CD4-positive, alpha-beta T cell (primary cell): ENCODE measurements at regions not wholly inside any gene's neighbourhood (a gene's known extent, or its start where the extent isn't known, plus 50 kb on each side); places are given as distances from the start of the nearest gene placed in this dataset.

Source experiments
- ATAC-seq: fragments of 200-7000 bp; cut with Tn5 transposase; one replicate; pipeline ENCODE4 v1.10.0; 2022; ENCODE audit warnings: mild to moderate bottlenecking; ENCODE audit not compliant: poor library complexity
- CTCF ChIA-PET: fragments of 350-600 bp; sonication (Branson Sonifier 250); formaldehyde crosslinking; loops from one replicate; lab custom pipeline; 2021; ENCODE audit warnings: antibody characterized with exemption, inconsistent platforms; lab: Charles Lee
- POLR2A ChIA-PET: fragments of 350-600 bp; sonication (Branson Sonifier 250); formaldehyde crosslinking; loops from one replicate; lab custom pipeline; 2021; ENCODE audit warnings: antibody characterized with exemption, inconsistent platforms; lab: Charles Lee
- DNase-seq, 14 experiments: peaks; one replicate each; pipeline ENCODE4 v3.0.0-alpha.2; 2013 to 2020; ENCODE audit warnings: mixed read lengths in 2 of 14
- H3K27ac ChIP-seq, 2 donors: one replicate each; pipeline versions ENCODE4 v1.5.1 to v1.7.0; 2013; ENCODE audit warnings: low read length in 2 of 2, low read depth in 1 of 2, mild to moderate bottlenecking in 1 of 2
- H3K27me3 ChIP-seq, 2 experiments: 1 replicate in 1 of 2; 2 replicates in 1 of 2; pipeline versions ENCODE4 v1.6.1 to v1.7.0; 2013; ENCODE audit warnings: low read length in 2 of 2, control low read depth in 1 of 2, mild to moderate bottlenecking in 1 of 2, moderate library complexity in 1 of 2; ENCODE audit not compliant: insufficient read depth in 2 of 2, control insufficient read depth in 1 of 2
- H3K36me3 ChIP-seq: one replicate; pipeline ENCODE4 v1.6.1; 2013; ENCODE audit warnings: low read length, control low read depth; ENCODE audit not compliant: insufficient read depth
- H3K4me1 ChIP-seq: one replicate; pipeline ENCODE4 v1.6.1; 2013; ENCODE audit warnings: low read length, control low read depth; ENCODE audit not compliant: insufficient read depth
- H3K4me3 ChIP-seq: one replicate; pipeline ENCODE4 v1.5.1; 2013; ENCODE audit warnings: mild to moderate bottlenecking, low read length, moderate library complexity
- H3K9me3 ChIP-seq, 2 experiments: 1 replicate in 1 of 2; 2 replicates in 1 of 2; pipeline versions ENCODE4 v1.6.1 to v1.7.0; 2013; ENCODE audit warnings: low read length in 2 of 2, mild to moderate bottlenecking in 2 of 2, control low read depth in 1 of 2, moderate library complexity in 1 of 2; ENCODE audit not compliant: control insufficient read depth in 1 of 2, insufficient read depth in 1 of 2
- H3K27ac Mint-ChIP-seq: one replicate; pipeline ENCODE4 v1.8.0; 2020; ENCODE audit warnings: mixed read lengths
- H3K27me3 Mint-ChIP-seq: one replicate; pipeline ENCODE4 v1.8.0; 2021; ENCODE audit warnings: mixed read lengths
- H3K36me3 Mint-ChIP-seq: one replicate; pipeline ENCODE4 v1.8.0; 2021; ENCODE audit warnings: low read depth, mixed read lengths
- H3K4me1 Mint-ChIP-seq: one replicate; pipeline ENCODE4 v1.8.0; 2021; ENCODE audit warnings: low read depth, mixed read lengths
- H3K4me3 Mint-ChIP-seq: one replicate; pipeline ENCODE4 v1.8.0; 2020; ENCODE audit warnings: mild to moderate bottlenecking, mixed read lengths
- H3K9me3 Mint-ChIP-seq: one replicate; pipeline ENCODE4 v1.8.0; 2020; ENCODE audit warnings: mixed read lengths
- intact Hi-C, 2 experiments: fragments of 100-400 bp; cut with DNase I in 1 of 2; cut with micrococcal nuclease in 1 of 2; formaldehyde crosslinking; loops; one replicate each; pipeline versions ENCODE4 v1.15.1 to v1.9.0; 2023 to 2025; cut with DNase I, micrococcal nuclease
- TF ChIP-seq, protein P1 (sequence below): fragments of 200-600 bp; IDR thresholded peaks from one replicate; pipeline ENCODE4 v1.8.0; 2022; ENCODE audit warnings: antibody characterized with exemption, mild to moderate bottlenecking

DNA sequence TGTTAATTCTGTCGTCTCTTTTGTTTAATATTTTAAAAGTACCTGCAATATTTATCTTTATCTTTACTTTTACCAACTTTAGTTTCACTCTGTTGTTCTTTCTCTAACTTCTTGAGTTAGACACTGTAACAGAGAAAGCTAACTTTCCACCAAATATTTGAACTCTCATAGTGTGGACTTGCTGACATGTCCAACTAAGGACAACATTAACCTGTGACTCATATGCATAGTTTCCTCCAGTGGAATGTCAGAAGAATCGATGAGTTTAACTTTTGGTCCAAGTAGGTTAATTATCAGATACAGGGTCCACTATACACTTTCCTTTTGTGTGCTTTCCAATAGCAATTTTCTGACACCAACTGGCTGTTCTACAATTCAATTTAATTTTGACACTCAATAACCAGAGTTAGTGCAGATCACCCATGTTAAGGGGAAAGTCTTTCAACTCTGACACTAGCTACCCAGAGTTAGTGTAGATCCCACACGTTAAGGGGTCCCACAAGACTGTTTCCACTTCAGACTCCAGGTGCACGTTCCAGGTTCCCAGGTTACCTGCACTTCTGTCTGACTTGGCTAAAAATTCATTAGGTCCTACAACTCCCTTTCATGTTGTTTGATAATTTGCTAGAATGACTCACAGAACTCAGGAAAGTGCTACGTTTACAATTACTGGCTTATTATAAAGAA is 559.0 kb upstream of the AMOT start:
- no peaks in the 10 kb centered on the region for H3K36me3 Mint-ChIP-seq
- Histone ChIP-seq H3K9me3 (no peaks in the 10 kb centered on the region), H3K4me1 (no peaks in the 10 kb centered on the region), H3K4me3 (no peak overlapping the region), H3K27ac (no peak overlapping the region), H3K36me3 (no peaks in the 10 kb centered on the region), H3K27me3 (no peaks in the 10 kb centered on the region)
- intact Hi-C loops: no loop called here
- no peaks in the 10 kb centered on the region for H3K27me3 Mint-ChIP-seq
- ChIA-PET CTCF (no interaction called here), POLR2A (no interaction called here)
- H3K4me1 Mint-ChIP-seq: no peaks in the 10 kb centered on the region
- ATAC-seq (no peak), DNase-seq (no peak)
- TF ChIP-seq, protein P1, sequence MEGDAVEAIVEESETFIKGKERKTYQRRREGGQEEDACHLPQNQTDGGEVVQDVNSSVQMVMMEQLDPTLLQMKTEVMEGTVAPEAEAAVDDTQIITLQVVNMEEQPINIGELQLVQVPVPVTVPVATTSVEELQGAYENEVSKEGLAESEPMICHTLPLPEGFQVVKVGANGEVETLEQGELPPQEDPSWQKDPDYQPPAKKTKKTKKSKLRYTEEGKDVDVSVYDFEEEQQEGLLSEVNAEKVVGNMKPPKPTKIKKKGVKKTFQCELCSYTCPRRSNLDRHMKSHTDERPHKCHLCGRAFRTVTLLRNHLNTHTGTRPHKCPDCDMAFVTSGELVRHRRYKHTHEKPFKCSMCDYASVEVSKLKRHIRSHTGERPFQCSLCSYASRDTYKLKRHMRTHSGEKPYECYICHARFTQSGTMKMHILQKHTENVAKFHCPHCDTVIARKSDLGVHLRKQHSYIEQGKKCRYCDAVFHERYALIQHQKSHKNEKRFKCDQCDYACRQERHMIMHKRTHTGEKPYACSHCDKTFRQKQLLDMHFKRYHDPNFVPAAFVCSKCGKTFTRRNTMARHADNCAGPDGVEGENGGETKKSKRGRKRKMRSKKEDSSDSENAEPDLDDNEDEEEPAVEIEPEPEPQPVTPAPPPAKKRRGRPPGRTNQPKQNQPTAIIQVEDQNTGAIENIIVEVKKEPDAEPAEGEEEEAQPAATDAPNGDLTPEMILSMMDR: no peak
- H3K9me3 Mint-ChIP-seq: peaks cover 5% of the 10 kb centered on the region
- H3K27ac Mint-ChIP-seq: no peak overlapping the region
- H3K4me3 Mint-ChIP-seq: no peak overlapping the region

DNA sequence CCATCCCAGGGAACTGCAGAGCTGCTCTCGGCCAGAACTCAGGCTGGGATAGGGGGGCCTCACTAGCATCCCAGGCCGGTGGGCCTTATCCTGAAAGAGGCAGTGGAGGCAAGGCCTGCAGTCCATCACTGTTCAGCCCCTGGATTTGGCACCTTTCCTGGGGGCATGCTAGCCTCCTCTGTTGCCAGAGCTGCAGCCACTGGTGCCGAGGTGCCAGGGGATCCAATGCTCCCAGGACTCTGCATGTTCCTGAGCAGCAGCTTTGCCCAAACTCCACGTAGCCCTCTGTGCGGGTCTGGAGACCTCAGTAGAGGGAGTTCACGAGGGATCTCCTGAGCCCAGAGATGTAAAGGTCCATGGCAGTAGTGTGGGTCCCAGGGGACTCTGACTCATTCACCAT is 551.7 kb upstream of the AMOT start:
- Mint-ChIP-seq H3K9me3 (peaks cover 3% of the 10 kb centered on the region), H3K27ac (no peak overlapping the region), H3K36me3 (no peaks in the 10 kb centered on the region), H3K27me3 (no peaks in the 10 kb centered on the region), H3K4me3 (no peak overlapping the region), H3K4me1 (no peaks in the 10 kb centered on the region)
- no peaks in the 10 kb centered on the region for H3K36me3 ChIP-seq
- H3K4me1 ChIP-seq: no peaks in the 10 kb centered on the region
- peaks cover 0 to 10% of the 10 kb centered on the region in 2 experiments for H3K9me3 ChIP-seq
- ATAC-seq (no peak), DNase-seq (no peak)
- intact Hi-C loops: no loop called here
- no peaks in the 10 kb centered on the region for H3K27me3 ChIP-seq
- POLR2A ChIA-PET: no interaction called here
- CTCF ChIA-PET: no interaction called here
- TF ChIP-seq, protein P1: no peak
- no peak overlapping the region for H3K27ac ChIP-seq
- H3K4me3 ChIP-seq: no peak overlapping the region

DNA sequence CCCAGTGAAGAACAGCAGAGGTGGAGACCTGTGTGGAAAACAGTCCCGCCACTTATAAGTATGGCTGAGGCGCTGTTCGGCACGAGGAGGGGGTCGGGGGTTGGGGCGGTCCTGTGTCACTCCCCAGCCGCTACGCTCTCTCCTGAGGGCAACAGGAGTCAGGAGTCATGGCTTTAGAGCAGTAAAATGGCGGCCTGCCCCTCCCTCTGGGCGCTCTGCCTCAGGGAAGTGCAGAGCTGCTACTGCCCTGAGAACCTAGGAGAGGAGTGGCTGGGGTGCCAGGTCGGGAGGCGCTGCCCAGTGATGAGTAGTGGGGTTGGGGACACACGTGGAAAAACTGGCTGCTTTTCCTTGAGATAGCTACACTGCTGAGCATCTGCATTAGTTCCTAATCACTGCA is 551.2 kb upstream of the AMOT start:
- ChIA-PET POLR2A (no interaction called here), CTCF (no interaction called here)
- no peak for DNase-seq
- ATAC-seq: no peak
- Histone ChIP-seq H3K4me3 (no peak overlapping the region), H3K36me3 (no peaks in the 10 kb centered on the region), H3K27me3 (no peaks in the 10 kb centered on the region), H3K4me1 (no peaks in the 10 kb centered on the region), H3K27ac (no peak overlapping the region), H3K9me3 (peaks cover 0 to 10% of the 10 kb centered on the region in 2 experiments)
- Mint-ChIP-seq H3K9me3 (peaks cover 3% of the 10 kb centered on the region), H3K4me1 (no peaks in the 10 kb centered on the region), H3K36me3 (no peaks in the 10 kb centered on the region), H3K27me3 (no peaks in the 10 kb centered on the region), H3K4me3 (no peak overlapping the region), H3K27ac (no peak overlapping the region)
- intact Hi-C loops: no loop called here
- TF ChIP-seq, protein P1: no peak
